NB4 (cell line): ENCODE measurements at regions not wholly inside any gene's neighbourhood (a gene's known extent, or its start where the extent isn't known, plus 50 kb on each side); places are given as distances from the start of the nearest gene placed in this dataset.

Source experiments
- MYC ChIP-seq: IDR thresholded peaks from 2 replicates; pipeline ENCODE4 v1.6.1; 2011; ENCODE audit warnings: low read depth, low read length
- POLR2A ChIP-seq: IDR thresholded peaks from 2 replicates; pipeline ENCODE4 v1.6.1; 2011; ENCODE audit warnings: mild to moderate bottlenecking; ENCODE audit not compliant: insufficient read length; ENCODE audit errors: extremely low read depth
- TF ChIP-seq, protein P1 (sequence below): IDR thresholded peaks from one replicate; pipeline ENCODE4 v1.5.1; 2012; ENCODE audit warnings: low read depth, low read length
- TF ChIP-seq, protein P2 (sequence below): IDR thresholded peaks from 2 replicates; pipeline ENCODE4 v1.6.1; 2011; ENCODE audit warnings: low read depth, low read length

DNA sequence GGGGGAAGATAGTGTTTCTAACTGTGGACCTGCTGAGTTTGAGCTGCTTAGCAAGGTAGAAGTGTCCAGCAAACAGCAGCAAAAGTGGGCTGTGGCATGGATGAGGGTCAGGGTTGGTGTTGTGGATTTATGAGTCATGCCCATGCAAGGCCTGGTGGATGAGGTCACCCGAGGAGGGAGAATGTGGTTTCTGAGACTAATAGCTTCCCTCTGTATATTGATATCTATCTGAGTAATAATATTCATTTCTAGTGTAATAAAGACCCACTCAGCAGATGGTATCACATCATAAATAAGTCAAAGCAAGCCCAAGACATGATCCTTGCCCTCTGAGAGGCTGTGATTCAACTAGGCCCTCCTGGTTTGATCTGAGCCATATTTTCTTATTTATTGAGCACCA, 597.8 kb upstream of the CLINT1 start:
- no peak for TF ChIP-seq MYC
- TF ChIP-seq, protein P1, sequence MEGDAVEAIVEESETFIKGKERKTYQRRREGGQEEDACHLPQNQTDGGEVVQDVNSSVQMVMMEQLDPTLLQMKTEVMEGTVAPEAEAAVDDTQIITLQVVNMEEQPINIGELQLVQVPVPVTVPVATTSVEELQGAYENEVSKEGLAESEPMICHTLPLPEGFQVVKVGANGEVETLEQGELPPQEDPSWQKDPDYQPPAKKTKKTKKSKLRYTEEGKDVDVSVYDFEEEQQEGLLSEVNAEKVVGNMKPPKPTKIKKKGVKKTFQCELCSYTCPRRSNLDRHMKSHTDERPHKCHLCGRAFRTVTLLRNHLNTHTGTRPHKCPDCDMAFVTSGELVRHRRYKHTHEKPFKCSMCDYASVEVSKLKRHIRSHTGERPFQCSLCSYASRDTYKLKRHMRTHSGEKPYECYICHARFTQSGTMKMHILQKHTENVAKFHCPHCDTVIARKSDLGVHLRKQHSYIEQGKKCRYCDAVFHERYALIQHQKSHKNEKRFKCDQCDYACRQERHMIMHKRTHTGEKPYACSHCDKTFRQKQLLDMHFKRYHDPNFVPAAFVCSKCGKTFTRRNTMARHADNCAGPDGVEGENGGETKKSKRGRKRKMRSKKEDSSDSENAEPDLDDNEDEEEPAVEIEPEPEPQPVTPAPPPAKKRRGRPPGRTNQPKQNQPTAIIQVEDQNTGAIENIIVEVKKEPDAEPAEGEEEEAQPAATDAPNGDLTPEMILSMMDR: no peak
- no peak for TF ChIP-seq POLR2A
- TF ChIP-seq, protein P2, sequence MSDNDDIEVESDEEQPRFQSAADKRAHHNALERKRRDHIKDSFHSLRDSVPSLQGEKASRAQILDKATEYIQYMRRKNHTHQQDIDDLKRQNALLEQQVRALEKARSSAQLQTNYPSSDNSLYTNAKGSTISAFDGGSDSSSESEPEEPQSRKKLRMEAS: no peak
